Stimulated activated CD8-positive, alpha-beta memory T cell treated with anti-CD3 and anti-CD28 coated beads, Interleukin-7, amount 100 ng/mL, for 1 hour (primary cell): ENCODE measurements at regions not wholly inside any gene's neighbourhood (a gene's known extent, or its start where the extent isn't known, plus 50 kb on each side); places are given as distances from the start of the nearest gene placed in this dataset.
"Not testable (repeated sequence)": the region's sequence is repeated elsewhere in the genome, so short reads cannot be mapped to it uniquely, and the experiment has no call there.

Experiments used
- DNase-seq, 2 donors: peaks; one replicate each; pipeline ENCODE4 v3.0.0-alpha.2; 2020; ENCODE audit warnings: low read depth in 2 of 2

- DNase-seq = no peak
Measured at GRCh38 chr13:87094646-87095045, 576.5 kb upstream of the SLITRK5 start.

DNA sequence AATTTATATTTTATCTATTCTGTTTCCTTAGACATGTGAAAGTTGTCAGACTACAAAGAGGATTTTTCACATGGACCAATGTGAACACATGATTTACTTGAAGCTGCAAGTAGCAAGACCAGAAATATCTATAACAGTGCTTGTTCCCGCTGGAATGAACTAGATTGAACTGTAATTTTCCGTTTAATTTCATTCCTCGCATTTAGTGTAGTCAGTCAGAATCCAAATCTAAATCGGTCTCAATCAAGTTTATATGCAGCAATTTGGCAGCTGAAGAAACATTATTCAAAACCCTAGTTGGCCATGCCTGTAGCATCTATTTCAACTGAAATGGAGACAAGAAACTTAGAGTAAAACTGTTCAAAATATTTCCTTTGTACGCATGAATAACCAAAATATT, 570.7 kb upstream of the SLITRK5 start:
- no peak for DNase-seq

DNA sequence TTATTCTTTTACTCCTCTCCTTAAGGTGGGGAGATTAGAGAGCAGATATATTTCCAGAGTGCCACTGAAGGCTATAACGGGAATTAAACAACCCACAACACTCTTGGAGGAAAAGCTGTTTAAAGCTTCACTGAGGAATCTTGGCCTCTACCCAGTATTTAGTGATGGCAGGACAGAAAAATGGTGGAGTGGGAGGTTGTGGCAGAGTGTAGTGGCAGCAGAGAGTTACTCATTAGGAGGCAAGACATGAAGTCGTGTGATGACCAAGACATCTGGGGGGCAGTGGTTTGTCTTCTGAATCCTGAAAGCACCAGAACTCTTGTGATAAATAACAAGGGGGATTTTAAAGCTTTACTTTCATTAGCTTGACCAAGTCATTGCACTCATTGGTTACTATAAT, 563.5 kb upstream of the SLITRK5 start:
- DNase-seq = no peak

GRCh38 chr13:87120476-87120875, 550.7 kb upstream of the SLITRK5 start:
- no peak for DNase-seq

- no peak for DNase-seq
Measured at GRCh38 chr13:87122551-87122950, 548.6 kb upstream of the SLITRK5 start.

- no peak for DNase-seq
Measured at GRCh38 chr13:87123987-87124784, 547.0 kb upstream of the SLITRK5 start.

GRCh38 chr13:87124785-87125074, 546.4 kb upstream of the SLITRK5 start:
- DNase-seq = no peak

GRCh38 chr13:87128036-87128435, 543.1 kb upstream of the SLITRK5 start:
- DNase-seq = no peak

- no peak for DNase-seq
Measured at GRCh38 chr13:87128491-87128890, 542.7 kb upstream of the SLITRK5 start.

GRCh38 chr13:87129602-87130300, 541.4 kb upstream of the SLITRK5 start:
- DNase-seq = no peak

DNA sequence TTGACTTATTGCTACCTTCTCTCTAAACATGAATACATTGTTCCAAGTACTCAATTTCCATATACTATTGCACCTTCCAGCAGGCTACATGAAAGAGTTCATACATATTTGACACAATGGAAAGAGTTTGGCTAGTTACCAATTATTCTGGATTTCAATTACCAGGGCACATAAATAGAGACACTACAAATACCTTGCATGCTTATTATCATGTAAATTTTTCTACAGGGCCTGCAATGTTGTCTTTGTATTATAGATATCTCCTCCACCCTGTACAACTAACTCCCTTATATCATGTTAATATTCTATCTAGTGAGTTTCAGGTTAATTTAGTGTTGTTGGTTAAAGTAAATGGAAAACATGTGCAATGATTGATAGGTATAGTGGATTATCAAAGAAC, 540.7 kb upstream of the SLITRK5 start:
- DNase-seq = no peak

GRCh38 chr13:87131611-87132010, 539.6 kb upstream of the SLITRK5 start:
- no peak for DNase-seq

DNA sequence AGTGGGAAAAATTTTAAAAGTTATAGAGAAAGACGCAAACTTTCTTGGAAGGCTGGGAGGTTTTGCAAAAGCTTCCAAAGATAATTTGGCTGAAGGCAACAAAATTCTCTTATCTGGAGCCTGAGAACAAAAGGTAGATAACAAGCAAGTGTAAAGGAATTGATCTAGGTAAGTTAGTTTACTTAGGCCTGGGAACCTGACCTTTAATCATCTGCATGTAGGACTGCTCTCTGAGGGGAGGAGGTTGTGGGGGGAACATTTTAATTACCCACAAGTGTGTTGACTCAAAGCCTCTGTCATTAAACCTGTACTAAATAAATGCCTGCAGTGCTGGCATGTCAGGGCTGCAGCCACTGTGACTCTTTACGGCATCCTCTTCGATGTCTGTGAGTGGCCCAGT, 532.3 kb upstream of the SLITRK5 start:
- no peak for DNase-seq

DNA sequence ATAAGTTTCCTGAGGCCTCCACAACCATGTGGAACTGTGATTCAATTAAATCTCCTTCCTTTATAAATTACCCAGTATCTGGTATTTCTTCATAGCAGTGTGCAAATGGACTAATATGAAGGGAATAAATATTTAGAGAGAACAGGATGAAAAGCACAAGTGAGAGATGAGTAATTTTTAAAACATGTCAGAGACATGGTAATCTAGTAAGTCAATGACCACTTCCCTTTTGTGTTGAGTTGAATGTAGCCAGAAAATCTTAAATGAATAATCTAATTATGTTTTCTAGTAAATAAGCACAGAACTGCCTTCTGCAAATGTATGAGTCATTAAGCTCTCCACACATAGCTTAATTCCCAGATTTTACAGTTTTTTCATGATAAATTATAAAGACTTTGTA, 524.1 kb upstream of the SLITRK5 start:
- no peak for DNase-seq

DNA sequence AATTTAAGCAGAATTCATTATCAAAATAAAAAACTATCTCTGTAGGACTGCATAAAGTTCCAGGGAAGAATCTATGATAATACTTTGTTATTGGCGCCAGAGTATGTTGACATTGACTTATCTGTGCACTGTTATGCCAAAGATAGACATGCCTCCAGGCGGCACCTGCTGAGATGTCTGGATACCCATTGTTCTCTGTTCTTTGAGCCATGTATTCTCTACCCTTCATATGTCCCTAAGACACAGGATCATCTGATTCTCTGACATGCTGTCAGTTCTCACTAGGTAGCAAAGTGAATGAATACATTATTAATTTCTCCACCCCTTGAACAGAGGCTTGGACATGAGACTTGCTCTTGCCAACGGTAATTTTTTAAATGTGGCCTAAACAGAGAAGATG, 517.8 kb upstream of the SLITRK5 start:
- DNase-seq = no peak

- DNase-seq = no peak
Measured at GRCh38 chr13:87166348-87166747, 504.8 kb upstream of the SLITRK5 start.

GRCh38 chr13:87168390-87168789, 502.8 kb upstream of the SLITRK5 start:
- DNase-seq = no peak

DNA sequence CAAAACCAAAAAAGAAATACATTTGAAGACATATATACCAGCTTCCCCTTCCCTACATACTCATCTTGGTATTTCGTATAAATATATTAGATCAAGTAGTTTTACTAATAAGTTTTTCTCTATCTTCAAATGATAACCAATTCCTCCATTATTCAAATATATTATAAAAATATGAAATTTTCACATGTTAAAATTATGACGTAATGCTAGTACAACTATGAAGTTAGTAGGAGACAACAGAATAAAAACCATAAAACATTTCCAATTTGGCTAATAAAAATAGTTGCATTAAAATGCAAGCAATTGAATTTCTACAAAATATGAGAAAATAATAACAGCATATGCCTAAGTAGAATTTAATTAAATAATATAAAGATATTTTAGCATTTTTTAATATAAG, 501.8 kb upstream of the SLITRK5 start:
- no peak for DNase-seq

DNA sequence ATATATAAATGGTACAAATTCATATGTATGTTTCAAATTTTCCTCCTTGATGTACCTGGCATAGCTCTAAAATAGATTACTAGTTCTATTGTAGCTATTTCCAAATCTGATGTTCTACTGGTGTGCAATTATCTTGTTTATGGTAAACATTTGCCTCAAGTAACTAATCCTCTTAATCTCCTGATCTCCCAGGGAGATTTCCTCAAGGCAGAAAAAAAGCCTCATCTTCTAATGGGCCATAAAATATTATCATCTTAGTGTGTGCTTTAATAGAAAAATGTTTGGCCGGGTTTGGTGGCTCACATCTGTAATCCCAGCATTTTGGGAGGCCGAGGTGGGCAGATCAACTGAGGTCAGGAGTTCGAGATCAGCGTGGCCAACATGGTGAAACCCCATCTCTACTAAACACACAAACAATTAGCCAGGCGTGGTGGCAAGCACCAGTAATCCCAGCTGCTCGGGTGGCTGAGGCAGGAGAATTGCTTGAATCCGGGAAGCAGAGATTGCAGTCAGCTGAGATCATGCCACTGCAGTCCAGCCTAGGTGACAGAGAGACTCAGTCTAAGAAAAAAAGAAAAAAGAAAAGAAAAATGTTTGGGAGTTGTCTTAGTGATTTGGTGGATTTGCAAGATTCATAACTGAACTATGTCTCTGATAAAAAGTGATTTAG, 498.9 kb upstream of the SLITRK5 start:
- no peak for DNase-seq

GRCh38 chr13:87185138-87185537, 486.0 kb upstream of the SLITRK5 start:
- not testable (repeated sequence) for DNase-seq

- DNase-seq = not testable (repeated sequence)
Measured at GRCh38 chr13:87186647-87187046, 484.5 kb upstream of the SLITRK5 start.

- DNase-seq = not testable (repeated sequence)
Measured at GRCh38 chr13:87191485-87191884, 479.7 kb upstream of the SLITRK5 start.

DNA sequence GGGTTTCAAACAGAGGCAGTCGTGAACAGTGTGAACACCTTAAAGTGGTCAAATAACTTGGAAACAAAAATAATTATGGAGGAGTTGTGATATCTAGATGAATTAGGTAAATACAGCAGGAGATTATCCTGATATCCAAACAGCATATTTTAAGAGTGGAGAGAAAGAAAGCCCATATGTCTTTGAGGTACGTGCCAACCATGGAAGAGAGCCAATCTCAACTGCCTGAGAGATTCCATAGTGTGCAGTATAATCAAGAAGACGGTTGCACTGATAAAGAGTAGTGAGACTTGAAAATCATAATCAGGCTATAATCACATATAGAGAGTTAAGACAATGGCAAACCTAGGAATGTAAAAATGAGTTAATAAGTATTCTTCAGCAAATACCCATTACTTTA, 472.8 kb upstream of the SLITRK5 start:
- no peak for DNase-seq
